ENCODE measurements at regions not wholly inside any gene's neighbourhood (a gene's known extent, or its start where the extent isn't known, plus 50 kb on each side); places are given as distances from the start of the nearest gene placed in this dataset.

- ATAC-seq (ENCODE audit: low read depth), result no peak
- CTCF ChIA-PET, result no interaction called here
- no TSS peak for BruUV-seq (replicated peaks)
These were observed 170.5 kb upstream of the MPHOSPH6 start for GRCh38 chr16:82340531-82340930.

More at GRCh38 chr16:82340531-82340930, 170.5 kb upstream of the MPHOSPH6 start:
- Histone ChIP-seq H4K20me1 (ENCODE audit: insufficient read depth, low read length) (no peaks in the 10 kb centered on the region), H3K27me3 (ENCODE audit: control insufficient read depth, insufficient read depth, low read length) (no peaks in the 10 kb centered on the region), H2AK9ac (replicated peaks; ENCODE audit: low read depth, low read length, poor library complexity) (no peak overlapping the region), H3K27ac (ENCODE audit: insufficient read depth, low read length) (no peak overlapping the region), H3K23ac (ENCODE audit: low read depth, low read length) (no peak overlapping the region), H3K9ac (ENCODE audit: low read depth, low read length) (no peak overlapping the region), H2BK5ac (ENCODE audit: low read depth, low read length, poor library complexity, severe bottlenecking) (no peak overlapping the region), H3K9me3 (ENCODE audit: control insufficient read depth, insufficient read depth, low read length) (no peaks in the 10 kb centered on the region), H3K79me1 (ENCODE audit: low read depth in 1 of 2, low read length in 2 of 2) (no peaks in the 10 kb centered on the region), H3K18ac (ENCODE audit: low read depth, low read length) (no peak overlapping the region), H4K8ac (ENCODE audit: low read depth in 2 of 2, low read length in 2 of 2) (no peak overlapping the region), H2AFZ (replicated peaks; ENCODE audit: low read length, poor library complexity) (no peak overlapping the region), H3K4me2 (ENCODE audit: low read depth, low read length) (no peak overlapping the region), H3K4me3 (ENCODE audit: insufficient read depth, low read depth, low read length) (no peak overlapping the region), H3K9me1 (ENCODE audit: insufficient read depth, low read length) (no peaks in the 10 kb centered on the region), H2BK120ac (ENCODE audit: low read depth, low read length) (no peak overlapping the region), H2AK5ac (ENCODE audit: low read depth, low read length) (no peak overlapping the region), H3K36me3 (ENCODE audit: control insufficient read depth, insufficient read depth, low read length) (no peaks in the 10 kb centered on the region), H4K5ac (ENCODE audit: low read depth, low read length) (no peak overlapping the region), H3K56ac (ENCODE audit: extremely low read depth, insufficient read depth, low read length) (no peak overlapping the region), H3K4ac (ENCODE audit: low read depth, low read length) (no peak overlapping the region), H3K4me1 (ENCODE audit: control insufficient read depth, insufficient read depth, low read length) (no peaks in the 10 kb centered on the region), H2BK20ac (ENCODE audit: low read depth, low read length) (no peak overlapping the region), H2BK15ac (ENCODE audit: low read depth, low read length) (no peak overlapping the region), H4K91ac (ENCODE audit: insufficient read depth, low read depth, low read length) (no peak overlapping the region), H3K14ac (replicated peaks; ENCODE audit: low read depth, low read length) (no peak overlapping the region)
- dilution Hi-C loops (cut with HindIII; ENCODE audit: low sequenced_read_pairs, unreplicated experiment), result no loop called here
- WGBS, 2 experiments (ENCODE audit: extremely low coverage in 2 of 2, insufficient read length in 1 of 2), result no CpG with 5 or more reads among the region's 4 CpGs
- in situ Hi-C loops (cut with MboI; ENCODE audit: low sequenced_read_pairs), result no loop called here
- TF ChIP-seq POLR2A (IDR thresholded peaks at IDR 0.05; ENCODE audit: low read depth, low read length) (no peak), RCOR1 (IDR thresholded peaks at IDR 0.05; ENCODE audit: insufficient replicate concordance, low read length) (no peak)
- DNase-seq, result no peak
- intact Hi-C loops (cut with micrococcal nuclease), result no loop called here
- POLR2A ChIA-PET (ENCODE audit: unreplicated experiment), result no interaction called here
